Bronchial epithelial cell (primary cell): ENCODE measurements at regions not wholly inside any gene's neighbourhood (a gene's known extent, or its start where the extent isn't known, plus 50 kb on each side); places are given as distances from the start of the nearest gene placed in this dataset.

Experiments
- DNase-seq: peaks from one replicate; pipeline ENCODE4 v3.0.0-alpha.2; 2010; ENCODE audit warnings: low read depth
- FAIRE-seq: peaks from 2 replicates; lab custom pipeline; 2011; peaks lifted over from hg19 to GRCh38; lab: Jason Lieb, UNC
- H3K27me3 ChIP-seq: 2 replicates; pipeline ENCODE4 v1.5.1; 2011; ENCODE audit warnings: low read length; ENCODE audit not compliant: control insufficient read depth, insufficient read depth
- H3K36me3 ChIP-seq: 2 replicates; pipeline ENCODE4 v1.5.1; 2011; ENCODE audit warnings: low read length; ENCODE audit not compliant: control insufficient read depth, insufficient read depth
- H3K4me3 ChIP-seq: 2 replicates; pipeline ENCODE4 v1.5.1; 2011; ENCODE audit warnings: mild to moderate bottlenecking, low read depth, low read length, control low read depth
- CTCF ChIP-seq: IDR thresholded peaks from 2 replicates; pipeline ENCODE4 v1.5.1; 2011; ENCODE audit warnings: mild to moderate bottlenecking, moderate library complexity, low read length, control low read depth, inconsistent platforms; ENCODE audit not compliant: insufficient read depth, severe bottlenecking

GRCh38 chr2:230658877-230659652 is 53.6 kb upstream of the CAB39 start:
- no peaks in the 10 kb centered on the region for H3K27me3 ChIP-seq
- DNase-seq: no peak
- no peak overlapping the region for H3K4me3 ChIP-seq
- no peaks in the 10 kb centered on the region for H3K36me3 ChIP-seq
- FAIRE-seq: no peak
- TF ChIP-seq CTCF: no peak

- no peaks in the 10 kb centered on the region for H3K27me3 ChIP-seq
- DNase-seq (no peak), FAIRE-seq (no peak)
- H3K4me3 ChIP-seq: no peak overlapping the region
- H3K36me3 ChIP-seq: no peaks in the 10 kb centered on the region
- no peak for TF ChIP-seq CTCF
Observed at GRCh38 chr2:230660294-230661060, 52.2 kb upstream of the CAB39 start.

DNA sequence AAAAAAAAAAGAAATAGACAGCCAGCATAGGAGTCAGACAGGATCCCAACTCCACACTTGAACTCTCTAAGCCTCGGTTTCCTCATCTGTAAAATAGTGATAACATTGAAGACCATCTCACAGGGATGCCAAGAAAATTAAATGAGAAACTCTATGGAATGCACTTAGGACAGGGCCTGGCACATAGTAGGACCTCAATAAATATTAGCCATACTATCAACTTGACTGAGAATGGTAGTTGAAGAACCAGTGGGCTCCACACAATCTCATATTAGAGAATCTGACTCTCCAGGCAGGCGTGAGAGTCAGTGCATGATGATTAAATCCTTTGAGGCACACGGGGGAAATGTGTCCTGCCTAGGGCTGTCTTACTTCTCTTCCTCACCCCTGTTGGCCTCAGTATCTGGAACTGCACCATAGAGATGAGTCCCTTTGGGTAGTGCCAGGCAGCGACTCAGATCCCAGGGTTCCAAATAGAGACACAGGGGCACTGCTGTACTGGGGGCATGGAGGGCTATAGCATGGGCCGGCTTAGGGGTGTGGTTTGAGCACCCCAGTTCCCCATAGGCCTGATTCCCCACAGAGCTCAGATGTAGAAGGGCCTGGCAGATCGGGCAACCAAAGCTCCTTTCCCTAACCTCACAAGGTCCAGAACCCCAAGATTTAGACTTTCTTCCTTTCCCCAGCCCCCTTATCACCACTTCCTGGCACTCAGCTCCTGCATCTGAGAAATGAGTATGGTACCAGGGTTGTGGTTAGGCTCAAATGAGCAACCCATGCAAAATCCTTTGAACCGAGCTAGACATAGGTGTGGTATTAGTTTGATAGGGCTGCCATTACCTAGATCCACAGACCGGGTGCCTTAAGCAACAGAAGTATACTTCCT is 51.3 kb upstream of the CAB39 start:
- no peak for TF ChIP-seq CTCF
- no peak for DNase-seq
- Histone ChIP-seq H3K27me3 (no peaks in the 10 kb centered on the region), H3K4me3 (no peak overlapping the region), H3K36me3 (no peaks in the 10 kb centered on the region)
- FAIRE-seq: no peak
